Cerebellar cortex (tissue), 1 donor: ENCODE measurements at regions not wholly inside any gene's neighbourhood (a gene's known extent, or its start where the extent isn't known, plus 50 kb on each side); places are given as distances from the start of the nearest gene placed in this dataset.

Source experiments
- DNase-seq: peaks from one replicate; pipeline ENCODE4 v3.0.0-alpha.2; 2015; ENCODE audit warnings: low spot score

GRCh38 chr2:49490710-49491109 is 336.4 kb upstream of the FSHR start:
- peak; percentile 8 for DNase-seq

GRCh38 chr2:49487139-49487538 is 332.8 kb upstream of the FSHR start:
- DNase-seq, result no peak

DNA sequence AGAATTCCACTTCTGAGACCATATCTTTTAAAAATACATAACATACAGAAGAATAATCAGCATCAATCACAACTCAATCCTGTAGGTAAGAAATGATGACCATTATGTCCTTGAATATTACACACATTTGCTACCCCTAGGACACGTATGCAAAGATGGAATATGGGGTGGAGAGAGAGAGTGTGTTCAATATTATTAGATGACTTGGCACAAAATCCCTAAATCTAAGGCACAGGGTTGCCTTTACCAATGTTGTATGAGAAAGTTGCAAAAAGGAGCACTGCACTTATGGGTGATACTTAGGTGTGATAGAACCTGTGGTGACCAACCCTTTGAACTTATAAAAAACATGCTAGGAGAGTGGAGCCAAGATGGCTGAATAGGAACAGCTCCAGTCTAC is 326.2 kb upstream of the FSHR start:
- no peak for DNase-seq

- DNase-seq, result no peak
These were observed 311.0 kb upstream of the FSHR start for GRCh38 chr2:49465157-49465831.

DNA sequence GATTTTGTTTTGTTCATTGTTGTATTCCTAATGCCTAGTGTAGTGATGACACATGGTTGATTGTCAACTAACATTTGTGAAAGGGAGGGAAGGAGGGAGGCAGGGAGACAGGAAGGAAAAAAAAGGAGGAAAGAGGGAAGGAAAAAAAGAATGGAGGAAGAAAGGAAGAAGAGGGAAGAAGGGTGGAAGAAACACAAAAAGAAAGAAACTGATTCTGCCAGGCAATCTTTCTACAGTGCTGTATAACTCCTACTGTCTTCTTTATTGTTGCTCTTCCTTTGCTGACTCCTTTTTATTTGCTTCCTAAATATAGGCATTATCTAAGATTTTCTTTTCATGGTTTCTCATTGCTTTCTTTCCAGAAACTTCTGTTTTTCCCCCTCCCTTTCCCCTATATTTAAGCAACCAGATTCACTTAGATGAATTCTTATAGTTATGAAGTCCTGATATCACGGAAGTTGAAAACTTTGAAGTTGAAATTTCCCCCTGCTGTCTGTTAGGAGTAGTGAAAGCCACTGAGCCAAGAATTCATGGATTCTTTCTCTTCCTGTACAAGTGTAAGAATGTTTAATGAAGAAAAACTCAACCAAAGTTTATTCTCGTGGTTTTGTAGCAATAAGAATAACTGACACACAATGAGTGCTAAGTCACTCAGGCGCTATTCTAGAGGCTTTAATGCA is 305.1 kb upstream of the FSHR start:
- DNase-seq, result no peak

- no peak for DNase-seq
These were observed 289.7 kb upstream of the FSHR start for GRCh38 chr2:49444005-49444404.

DNA sequence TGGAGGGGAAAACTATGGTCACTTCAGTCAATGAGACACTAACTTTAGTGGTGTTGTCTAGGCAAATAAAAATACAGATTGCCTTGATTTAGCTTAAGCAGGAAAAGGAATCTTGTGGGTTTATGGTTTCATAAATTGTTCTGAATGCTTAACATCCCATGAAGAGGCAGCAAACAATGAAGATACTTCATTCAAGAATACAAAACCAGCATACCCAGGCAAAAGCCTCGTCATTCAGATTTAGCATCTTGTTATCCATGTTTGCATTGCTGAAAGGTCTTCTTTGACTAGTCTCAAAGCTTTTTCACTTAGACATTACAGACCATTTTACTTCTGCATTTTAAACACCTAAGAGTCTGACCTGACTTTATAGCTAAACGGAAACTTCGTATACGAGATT is 272.7 kb upstream of the FSHR start:
- DNase-seq, result no peak

GRCh38 chr2:49416252-49416651 is 261.9 kb upstream of the FSHR start:
- DNase-seq, result no peak

DNA sequence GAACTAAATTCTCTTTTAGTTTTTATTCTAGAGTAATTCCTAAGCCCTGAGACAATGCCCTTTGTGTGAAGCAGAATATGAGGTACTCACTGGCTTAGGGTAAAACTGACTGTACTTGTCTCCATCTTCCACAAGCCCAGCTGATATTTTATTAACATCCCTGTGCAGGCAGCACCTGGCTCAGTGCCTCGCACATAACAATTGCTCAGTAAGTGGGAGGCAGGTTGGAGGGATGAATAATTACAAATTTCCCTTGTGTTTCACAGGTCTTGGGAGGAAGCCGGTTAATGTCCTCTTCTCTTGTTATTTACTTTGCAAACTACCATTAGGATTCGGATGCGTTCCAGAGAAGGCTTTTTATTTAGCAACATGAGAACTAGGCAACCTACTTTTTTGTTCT is 249.8 kb upstream of the FSHR start:
- no peak for DNase-seq

GRCh38 chr2:49403637-49404036 is 249.3 kb upstream of the FSHR start:
- no peak for DNase-seq

DNA sequence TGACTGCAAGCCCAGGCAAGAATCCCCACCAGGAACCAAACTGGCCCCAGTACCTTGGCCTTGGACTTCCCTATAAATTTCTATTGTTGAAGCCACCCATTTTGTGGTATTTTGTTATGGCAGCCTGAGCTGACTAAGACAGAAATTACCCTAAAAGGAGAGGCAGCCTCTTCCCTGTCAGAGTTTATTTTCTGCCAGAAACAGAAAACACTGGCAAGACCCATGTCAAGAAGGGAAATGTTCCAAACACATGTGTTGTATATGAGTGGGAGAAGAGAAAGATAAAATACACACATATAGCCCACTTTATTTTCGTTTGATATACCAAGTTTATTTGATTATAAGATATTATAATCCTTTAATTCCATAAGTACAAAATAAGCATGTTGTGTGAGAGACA is 225.1 kb upstream of the FSHR start:
- DNase-seq, result no peak

DNA sequence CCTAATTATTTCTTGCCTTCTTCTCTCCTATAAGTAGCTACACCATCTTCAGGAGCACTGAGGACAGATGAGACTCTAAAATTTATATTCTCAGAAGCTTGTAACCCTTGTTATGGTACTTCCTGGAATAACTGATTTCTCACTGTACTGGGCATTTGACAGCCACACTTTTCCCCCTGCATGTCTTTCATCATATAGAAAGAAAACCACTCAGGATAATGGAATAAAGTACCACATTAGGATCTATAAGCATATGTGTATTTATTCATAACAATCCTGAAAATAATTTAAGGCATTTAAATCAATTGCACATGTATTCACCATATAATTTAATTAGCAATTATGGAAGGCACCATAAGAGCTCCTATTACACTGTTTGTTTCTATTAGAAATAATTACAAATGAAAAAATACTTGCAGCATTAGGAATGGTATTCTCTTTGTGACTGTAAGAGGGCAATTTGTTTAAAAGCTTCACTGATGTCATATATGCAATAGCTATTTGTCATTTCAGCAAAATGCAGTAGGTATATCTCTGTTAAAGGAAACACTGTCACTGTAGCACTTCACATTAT is 216.9 kb upstream of the FSHR start:
- no peak for DNase-seq

GRCh38 chr2:49369650-49370049 is 215.3 kb upstream of the FSHR start:
- DNase-seq, result no peak

GRCh38 chr2:49369101-49369500 is 214.8 kb upstream of the FSHR start:
- no peak for DNase-seq

DNA sequence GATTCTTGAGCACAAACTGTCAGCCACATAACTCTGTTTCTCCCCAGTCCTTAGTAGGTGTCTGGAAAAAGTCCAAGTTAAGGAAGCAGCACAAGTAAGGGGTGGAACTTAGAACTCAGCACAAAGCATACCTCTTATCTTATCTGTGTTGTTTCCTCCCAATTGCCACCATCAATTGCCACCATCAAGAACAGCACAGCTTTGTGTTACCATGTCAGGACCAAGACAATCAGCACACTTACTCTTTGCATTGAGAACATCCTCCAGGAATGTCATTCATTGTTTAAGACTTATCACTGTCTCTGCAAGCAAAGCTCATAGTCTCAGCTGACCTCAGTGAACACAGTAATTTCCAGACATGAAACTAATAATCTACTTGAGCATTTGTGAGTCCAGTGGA is 212.7 kb upstream of the FSHR start:
- DNase-seq, result no peak

GRCh38 chr2:49360407-49360767 is 206.1 kb upstream of the FSHR start:
- DNase-seq, result no peak

DNA sequence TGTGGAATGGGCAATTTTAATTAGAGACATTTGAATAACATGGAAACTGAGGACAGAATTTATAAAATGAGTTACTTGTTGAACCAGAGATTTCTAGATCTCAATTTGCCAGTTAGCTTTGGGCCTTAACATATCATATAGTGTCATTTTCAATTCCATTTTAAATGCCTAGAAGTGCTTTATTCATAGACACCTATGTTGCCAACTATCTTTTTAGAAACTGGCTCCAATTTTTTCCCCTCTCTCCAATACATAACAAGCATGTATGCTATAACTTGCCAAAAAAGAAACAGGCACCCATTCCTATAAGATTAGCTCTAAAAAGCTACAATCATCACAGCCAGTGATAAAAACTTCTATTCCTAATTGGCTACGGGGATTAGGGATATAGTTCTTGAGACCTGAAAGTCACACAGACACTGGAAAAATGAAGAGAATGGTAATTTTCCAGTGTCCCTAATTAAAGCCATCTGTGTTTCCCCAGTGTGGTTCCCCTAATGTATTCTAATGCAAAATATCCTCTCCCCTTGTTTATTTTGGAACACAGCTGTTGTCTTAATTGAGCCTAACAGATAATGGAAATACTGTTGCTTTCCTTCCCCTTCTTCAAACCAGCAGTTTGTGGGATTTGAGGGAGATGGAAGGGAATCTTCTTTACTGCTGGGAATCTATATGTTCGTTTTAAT is 205.5 kb upstream of the FSHR start:
- peak; percentile 12 for DNase-seq

GRCh38 chr2:49355611-49356010 is 201.3 kb upstream of the FSHR start:
- peak; percentile 38 for DNase-seq

GRCh38 chr2:49351560-49351959 is 197.2 kb upstream of the FSHR start:
- no peak for DNase-seq

DNA sequence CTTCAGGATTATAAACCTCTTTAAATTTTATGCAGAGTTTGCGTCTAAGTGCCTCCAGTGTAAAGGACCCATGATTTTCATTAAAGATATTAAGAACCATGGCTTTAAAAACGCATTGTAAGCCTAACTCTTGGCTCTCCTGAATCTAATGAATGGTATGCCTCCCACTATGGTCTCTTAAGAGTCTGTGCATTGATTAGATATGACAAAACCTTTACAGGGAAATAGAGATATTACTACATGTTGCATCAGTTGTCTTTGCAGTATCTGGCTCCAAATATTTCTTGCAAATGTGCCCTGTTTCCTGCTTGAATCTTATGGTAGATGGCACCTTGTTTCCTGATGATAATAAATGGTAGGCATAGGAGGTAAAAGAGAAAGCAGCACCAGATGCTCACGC is 189.3 kb upstream of the FSHR start:
- no peak for DNase-seq

GRCh38 chr2:49342156-49342555 is 187.8 kb upstream of the FSHR start:
- no peak for DNase-seq

DNA sequence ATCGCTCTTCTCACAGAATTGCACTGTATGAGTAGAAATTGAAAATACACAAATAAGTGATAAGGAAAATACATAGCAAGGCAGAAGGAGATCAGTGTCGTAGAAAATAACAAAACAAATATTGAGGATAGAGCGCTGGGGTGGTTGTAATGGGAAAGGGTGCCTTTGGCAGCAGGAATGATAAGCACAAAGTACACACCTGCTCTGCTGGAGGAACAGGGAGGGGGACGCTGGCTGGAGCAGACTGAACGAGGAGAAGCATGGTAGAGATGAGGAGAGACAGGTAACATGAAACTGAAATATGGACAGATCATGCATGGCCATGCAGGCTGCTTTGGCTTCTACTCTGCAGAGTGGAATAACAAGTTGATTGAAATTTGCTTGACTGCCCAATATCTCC is 181.2 kb upstream of the FSHR start:
- no peak for DNase-seq

- DNase-seq, result no peak
These were observed 178.1 kb upstream of the FSHR start for GRCh38 chr2:49332415-49332814.
